HCT116 (cell line): ENCODE measurements at regions not wholly inside any gene's neighbourhood (a gene's known extent, or its start where the extent isn't known, plus 50 kb on each side); places are given as distances from the start of the nearest gene placed in this dataset.

ENCODE experiments used
- ATF3 ChIP-seq: IDR thresholded peaks from 2 replicates; pipeline ENCODE4 v1.6.1; 2012
- CBX3 ChIP-seq: IDR thresholded peaks from 2 replicates; pipeline ENCODE4 v1.6.1; 2012; ENCODE audit warnings: low read depth
- CTCF ChIP-seq, 3 experiments: fragments of 200-600 bp in 1 of 3; sonication (generic) in 1 of 3; IDR thresholded peaks in 2 of 3; conservative IDR thresholded peaks in 1 of 3; 2 replicates each; pipeline ENCODE4 v1.5.1; 2012 to 2017; ENCODE audit warnings: low read depth in 2 of 3, low read length in 2 of 3, antibody characterized with exemption in 1 of 3, borderline replicate concordance in 1 of 3, control low read depth in 1 of 3, mild to moderate bottlenecking in 1 of 3, mixed read lengths in 1 of 3, mixed run types in 1 of 3, moderate library complexity in 1 of 3; ENCODE audit not compliant: insufficient read depth in 1 of 3
- EGR1 ChIP-seq: IDR thresholded peaks from 2 replicates; pipeline ENCODE4 v1.6.1; 2012; ENCODE audit warnings: low read depth
- EZH2 ChIP-seq: fragments of 200-600 bp; sonication (generic); IDR thresholded peaks from 2 replicates; pipeline ENCODE4 v1.6.1; 2017; ENCODE audit warnings: antibody characterized with exemption, mixed run types
- JUND ChIP-seq: IDR thresholded peaks from 2 replicates; pipeline ENCODE4 v1.6.1; 2012
- MAX ChIP-seq: IDR thresholded peaks from 2 replicates; pipeline ENCODE4 v1.6.1; 2012
- POLR2A ChIP-seq: IDR thresholded peaks from 2 replicates; pipeline ENCODE4 v1.7.0; 2011; ENCODE audit warnings: borderline replicate concordance; ENCODE audit not compliant: insufficient read depth, insufficient read length; ENCODE audit errors: extremely low read depth
- POLR2AphosphoS5 ChIP-seq: IDR thresholded peaks from 2 replicates; pipeline ENCODE4 v1.6.1; 2011; ENCODE audit warnings: mild to moderate bottlenecking, low read depth, low read length, moderate library complexity
- REST ChIP-seq: IDR thresholded peaks from 2 replicates; pipeline ENCODE4 v1.6.1; 2012; ENCODE audit warnings: low read depth
- SIN3A ChIP-seq: IDR thresholded peaks from 2 replicates; pipeline ENCODE4 v1.6.1; 2012; ENCODE audit warnings: low read depth
- SP1 ChIP-seq: IDR thresholded peaks from 2 replicates; pipeline ENCODE4 v1.6.1; 2012; ENCODE audit warnings: low read depth
- TCF7L2 ChIP-seq: IDR thresholded peaks from 2 replicates; pipeline ENCODE4 v1.7.0; 2011; ENCODE audit warnings: borderline replicate concordance, inconsistent platforms; ENCODE audit not compliant: insufficient read depth, insufficient read length; ENCODE audit errors: extremely low read depth
- ZFX ChIP-seq: fragments of 450-650 bp; IDR thresholded peaks from 2 replicates; pipeline ENCODE4 v1.6.1; 2017

GRCh38 chr4:81852031-81852715, 380.5 kb upstream of the RASGEF1B start:
- TF ChIP-seq CTCF (IDR thresholded peaks at IDR 0.05 in 2 of 3, conservative IDR thresholded peaks at IDR 0.05 in 1 of 3; ENCODE audit: borderline replicate concordance in 1 of 3, insufficient read depth in 1 of 3, low read depth in 2 of 3, low read length in 2 of 3) (no peak), POLR2AphosphoS5 (no peak), POLR2A (no peak), ATF3 (no peak), JUND (no peak), MAX (no peak), SP1 (no peak), SIN3A (no peak), ZFX (no peak), EZH2 (no peak), TCF7L2 (no peak), REST (no peak), EGR1 (no peak), CBX3 (no peak)
